Ovary (tissue), 3 donors: ENCODE measurements at regions not wholly inside any gene's neighbourhood (a gene's known extent, or its start where the extent isn't known, plus 50 kb on each side); places are given as distances from the start of the nearest gene placed in this dataset.
"Not testable (repeated sequence)": the region's sequence is repeated elsewhere in the genome, so short reads cannot be mapped to it uniquely, and the experiment has no call there.

Source experiments
- CTCF ChIP-seq, 3 donors: fragments of 450-650 bp in 2 of 3; fragments of 200-600 bp in 1 of 3; IDR thresholded peaks; one replicate each; pipeline versions ENCODE4 v1.5.1 to v1.8.0; 2016 to 2022; ENCODE audit warnings: antibody characterized with exemption in 3 of 3, mild to moderate bottlenecking in 1 of 3
- EP300 ChIP-seq: sonication (generic); formaldehyde crosslinking; IDR thresholded peaks from one replicate; pipeline ENCODE4 v1.6.1; 2017; ENCODE audit warnings: antibody characterized with exemption
- donor health status: DM: no; HTN: no; CAD: no.

GRCh38 chr1:120941066-120941465, 51.5 kb downstream of the PPIAL4A start:
- not testable (repeated sequence) for TF ChIP-seq CTCF (IDR thresholded peaks at IDR 0.05); EP300
